ENCODE measurements at regions not wholly inside any gene's neighbourhood (a gene's known extent, or its start where the extent isn't known, plus 50 kb on each side); places are given as distances from the start of the nearest gene placed in this dataset.

DNA sequence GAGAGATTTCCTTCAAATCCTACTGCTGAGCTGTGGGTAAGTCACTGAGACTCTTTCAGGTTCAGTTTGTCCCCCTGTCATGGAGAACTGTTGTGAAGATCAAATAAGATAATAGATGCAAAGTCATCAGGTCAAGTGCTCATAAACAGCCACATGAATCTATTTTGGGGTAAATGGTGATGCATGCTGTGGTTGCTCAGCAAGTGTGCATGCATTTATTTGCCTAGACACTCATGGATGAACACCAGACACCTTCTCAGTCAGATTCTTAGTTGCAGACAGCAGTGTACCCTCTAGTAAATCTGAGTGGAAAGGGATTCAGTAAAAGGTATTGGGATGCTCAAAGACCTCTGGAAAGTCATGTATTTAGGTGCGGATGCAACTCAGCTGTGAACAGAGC is 168.0 kb upstream of the FOXA2 start:
- ChIA-PET POLR2A (no interaction called here), CTCF (no interaction called here)
- Histone ChIP-seq H4K20me1 (ENCODE audit: control insufficient read depth, insufficient read depth, low read length, poor library complexity, severe bottlenecking) (no peaks in the 10 kb centered on the region), H2AFZ (ENCODE audit: insufficient read depth, low read depth, low read length, poor library complexity, severe bottlenecking) (no peak overlapping the region), H3K9ac (ENCODE audit: low read length) (no peak overlapping the region), H3K36me3 (replicated peaks in 1 of 2; ENCODE audit: control extremely low read depth in 1 of 2, control insufficient read depth in 1 of 2, extremely low read depth in 1 of 2, insufficient read depth in 2 of 2, low read length in 1 of 2) (no peaks in the 10 kb centered on the region), H3K27me3 (replicated peaks in 1 of 4; ENCODE audit: control extremely low read depth in 1 of 4, control insufficient read depth in 3 of 4, insufficient read depth in 4 of 4, low read length in 3 of 4) (no peaks in the 10 kb centered on the region), H3K4me3 (ENCODE audit: control extremely low read depth in 1 of 5, extremely low read depth in 1 of 5, insufficient read depth in 1 of 5, low read depth in 2 of 5, low read length in 4 of 5) (no peak overlapping the region), H3K9me3 (ENCODE audit: control extremely low read depth in 1 of 3, control insufficient read depth in 2 of 3, insufficient read depth in 1 of 3, low read length in 2 of 3) (no peaks in the 10 kb centered on the region), H3K4me2 (replicated peaks; ENCODE audit: low read depth, low read length, poor library complexity, severe bottlenecking) (no peak overlapping the region), H3K4me1 (ENCODE audit: control insufficient read depth in 2 of 2, insufficient read depth in 2 of 2, low read length in 2 of 2) (no peaks in the 10 kb centered on the region), H3K79me2 (ENCODE audit: control insufficient read depth, insufficient read depth, low read length) (no peaks in the 10 kb centered on the region), H3K27ac (ENCODE audit: low read length in 2 of 2) (no peak overlapping the region)
- WGBS (ENCODE audit: insufficient coverage): no CpG with 5 or more reads among the region's 1 CpG
- Mint-ChIP-seq H3K4me3 (no peak overlapping the region), H3K27me3 (no peaks in the 10 kb centered on the region), H3K9me3 (ENCODE audit: insufficient read depth) (no peaks in the 10 kb centered on the region), H3K27ac (no peak overlapping the region), H3K4me1 (no peaks in the 10 kb centered on the region)
- intact Hi-C loops (cut with micrococcal nuclease): no loop called here
- no peak for TF ChIP-seq EZH2 (IDR thresholded peaks at IDR 0.05; ENCODE audit: borderline replicate concordance, insufficient read depth, low read depth, low read length, poor library complexity, severe bottlenecking)
- TF ChIP-seq, protein P1, sequence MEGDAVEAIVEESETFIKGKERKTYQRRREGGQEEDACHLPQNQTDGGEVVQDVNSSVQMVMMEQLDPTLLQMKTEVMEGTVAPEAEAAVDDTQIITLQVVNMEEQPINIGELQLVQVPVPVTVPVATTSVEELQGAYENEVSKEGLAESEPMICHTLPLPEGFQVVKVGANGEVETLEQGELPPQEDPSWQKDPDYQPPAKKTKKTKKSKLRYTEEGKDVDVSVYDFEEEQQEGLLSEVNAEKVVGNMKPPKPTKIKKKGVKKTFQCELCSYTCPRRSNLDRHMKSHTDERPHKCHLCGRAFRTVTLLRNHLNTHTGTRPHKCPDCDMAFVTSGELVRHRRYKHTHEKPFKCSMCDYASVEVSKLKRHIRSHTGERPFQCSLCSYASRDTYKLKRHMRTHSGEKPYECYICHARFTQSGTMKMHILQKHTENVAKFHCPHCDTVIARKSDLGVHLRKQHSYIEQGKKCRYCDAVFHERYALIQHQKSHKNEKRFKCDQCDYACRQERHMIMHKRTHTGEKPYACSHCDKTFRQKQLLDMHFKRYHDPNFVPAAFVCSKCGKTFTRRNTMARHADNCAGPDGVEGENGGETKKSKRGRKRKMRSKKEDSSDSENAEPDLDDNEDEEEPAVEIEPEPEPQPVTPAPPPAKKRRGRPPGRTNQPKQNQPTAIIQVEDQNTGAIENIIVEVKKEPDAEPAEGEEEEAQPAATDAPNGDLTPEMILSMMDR (IDR thresholded peaks at IDR 0.05): no peak
- DNase-seq (no peak), ATAC-seq (ENCODE audit: low read depth) (no peak)

DNA sequence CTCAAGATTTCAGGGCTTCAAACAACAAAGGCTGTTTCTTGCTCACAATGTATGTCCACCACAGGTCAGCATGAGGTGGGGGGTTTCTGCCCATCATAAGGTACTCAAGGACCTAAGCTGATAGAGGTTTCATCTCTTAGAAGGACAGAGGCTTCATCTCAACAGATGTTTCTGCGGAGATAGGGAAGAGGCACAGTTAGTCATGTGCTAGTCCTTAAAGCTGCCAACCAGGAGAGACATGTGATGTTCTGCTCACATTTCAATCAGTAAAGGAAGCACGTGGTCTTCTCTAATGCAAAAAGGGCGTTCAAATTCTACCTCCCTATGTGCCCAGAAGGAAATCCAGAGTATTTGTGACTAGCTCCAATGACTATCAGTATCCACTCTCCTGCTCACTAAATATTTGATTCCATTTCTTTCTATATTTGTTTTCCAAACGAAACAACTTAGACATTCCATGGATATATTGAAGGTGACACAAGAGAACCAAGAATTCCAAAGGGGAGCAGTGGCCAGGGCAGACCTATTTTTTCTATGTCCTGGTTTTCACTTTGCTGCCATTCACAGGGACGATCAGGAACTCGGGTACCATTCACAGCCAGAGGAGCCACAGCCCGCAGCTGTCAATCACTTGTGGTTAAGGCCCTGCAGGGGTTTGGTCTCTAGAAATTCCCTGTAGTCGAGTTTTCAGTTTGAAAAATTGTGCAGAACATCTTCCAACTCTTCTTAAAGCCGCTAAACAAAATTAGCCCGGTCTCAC is 173.2 kb upstream of the FOXA2 start:
- H3K27ac Mint-ChIP-seq: no peak overlapping the region
- H3K4me1 Mint-ChIP-seq: no peaks in the 10 kb centered on the region
- WGBS (ENCODE audit: insufficient coverage): 53% methylated on average over 8 of the region's 10 CpGs
- no peak overlapping the region for H3K4me3 Mint-ChIP-seq
- Histone ChIP-seq H3K4me3 (ENCODE audit: control extremely low read depth in 1 of 5, extremely low read depth in 1 of 5, insufficient read depth in 1 of 5, low read depth in 2 of 5, low read length in 4 of 5) (no peak overlapping the region), H3K27me3 (replicated peaks in 1 of 4; ENCODE audit: control extremely low read depth in 1 of 4, control insufficient read depth in 3 of 4, insufficient read depth in 4 of 4, low read length in 3 of 4) (no peaks in the 10 kb centered on the region), H3K9ac (ENCODE audit: low read length) (no peak overlapping the region), H3K27ac (ENCODE audit: low read length in 2 of 2) (no peak overlapping the region), H3K4me1 (ENCODE audit: control insufficient read depth in 2 of 2, insufficient read depth in 2 of 2, low read length in 2 of 2) (no peaks in the 10 kb centered on the region), H2AFZ (ENCODE audit: insufficient read depth, low read depth, low read length, poor library complexity, severe bottlenecking) (no peak overlapping the region), H3K9me3 (ENCODE audit: control extremely low read depth in 1 of 3, control insufficient read depth in 2 of 3, insufficient read depth in 1 of 3, low read length in 2 of 3) (peaks cover 0 to 4% (median 0%) of the 10 kb centered on the region in 3 donors), H3K4me2 (replicated peaks; ENCODE audit: low read depth, low read length, poor library complexity, severe bottlenecking) (no peak overlapping the region), H3K79me2 (ENCODE audit: control insufficient read depth, insufficient read depth, low read length) (no peaks in the 10 kb centered on the region), H3K36me3 (replicated peaks in 1 of 2; ENCODE audit: control extremely low read depth in 1 of 2, control insufficient read depth in 1 of 2, extremely low read depth in 1 of 2, insufficient read depth in 2 of 2, low read length in 1 of 2) (no peaks in the 10 kb centered on the region), H4K20me1 (ENCODE audit: control insufficient read depth, insufficient read depth, low read length, poor library complexity, severe bottlenecking) (no peaks in the 10 kb centered on the region)
- CTCF ChIA-PET: no interaction called here
- TF ChIP-seq, protein P1 (IDR thresholded peaks at IDR 0.05): no peak
- no peak for TF ChIP-seq EZH2 (IDR thresholded peaks at IDR 0.05; ENCODE audit: borderline replicate concordance, insufficient read depth, low read depth, low read length, poor library complexity, severe bottlenecking)
- no peak for DNase-seq
- POLR2A ChIA-PET: no interaction called here
- ATAC-seq (ENCODE audit: low read depth): no peak
- no peaks in the 10 kb centered on the region for H3K9me3 Mint-ChIP-seq (ENCODE audit: insufficient read depth)
- intact Hi-C loops (cut with micrococcal nuclease): no loop called here
- H3K27me3 Mint-ChIP-seq: no peaks in the 10 kb centered on the region
